Pancreas (tissue), 10 donors: ENCODE measurements at regions not wholly inside any gene's neighbourhood (a gene's known extent, or its start where the extent isn't known, plus 50 kb on each side); places are given as distances from the start of the nearest gene placed in this dataset.

ENCODE experiments used
- ATAC-seq, 4 donors: fragments of 200-7000 bp; cut with Tn5 transposase; one replicate each; pipeline versions ENCODE4 v1.8.0 to v1.9.1; 2020; ENCODE audit warnings: mild to moderate bottlenecking in 4 of 4, moderate library complexity in 4 of 4
- DNase-seq, 6 donors: peaks; one replicate each; pipeline ENCODE4 v3.0.0-alpha.2; 2020
- FAIRE-seq: peaks from 2 replicates; lab custom pipeline; 2012; peaks lifted over from hg19 to GRCh38; lab: Jason Lieb, UNC
- H3K27ac ChIP-seq, 4 donors: fragments of 200-600 bp; sonication (generic); 1 replicate in 3 of 4; 2 replicates in 1 of 4; pipeline versions ENCODE4 v1.5.0 to v1.8.0; 2020
- H3K27me3 ChIP-seq, 4 donors: fragments of 200-600 bp; one replicate each; pipeline ENCODE4 v1.8.0; 2021
- H3K36me3 ChIP-seq, 3 donors: fragments of 200-600 bp; sonication (generic) in 1 of 3; one replicate each; pipeline versions ENCODE4 v1.5.0 to v1.8.0; 2020 to 2021
- H3K4me1 ChIP-seq, 3 donors: fragments of 200-600 bp; one replicate each; pipeline ENCODE4 v1.8.0; 2021
- H3K4me3 ChIP-seq, 4 donors: fragments of 200-600 bp; sonication (generic) in 2 of 4; one replicate each; pipeline versions ENCODE4 v1.5.0 to v1.8.0; 2020 to 2021
- H3K9me3 ChIP-seq, 4 donors: fragments of 200-600 bp; one replicate each; pipeline ENCODE4 v1.8.0; 2021
- WGBS, 2 donors: extraction: QIAGEN DNeasy Blood & Tissue Kit; methylation state at CpG; one replicate each; pipeline ENCODE4 v1.1.7; 2013; 5-methylcytosine and 5-hydroxymethylcytosine counted together
- intact Hi-C, 3 donors: fragments of 100-400 bp; cut with DNase I; formaldehyde crosslinking; loops; one replicate each; pipeline versions ENCODE4 v1.11.1 to v1.14.2; 2022
- TF ChIP-seq, protein P1 (sequence below), 4 donors: fragments of 200-600 bp; sonication (generic) in 3 of 4; IDR thresholded peaks; one replicate each; pipeline versions ENCODE4 v1.5.0 to v1.8.0; 2021; ENCODE audit warnings: antibody characterized with exemption in 4 of 4
- donor health status: healthy with polysubstance abuse.
- donor health status: DM: no; HTN: no; CAD: no; lungs with moderate emphysema.
- donor health status: DM: no; HTN: no; CAD: no.
- donor health status: control.
- donor health status: control.
- donor health status: Bipolar disorder and iron deficiency.
- donor health status: DM: yes; HTN: yes; CAD: no.
- donor health status: DM: no; HTN: no; CAD: no.
- donor health status: DM: no; HTN: no; CAD: no.
- donor health status: DM: yes; HTN: yes; CAD: no.

DNA sequence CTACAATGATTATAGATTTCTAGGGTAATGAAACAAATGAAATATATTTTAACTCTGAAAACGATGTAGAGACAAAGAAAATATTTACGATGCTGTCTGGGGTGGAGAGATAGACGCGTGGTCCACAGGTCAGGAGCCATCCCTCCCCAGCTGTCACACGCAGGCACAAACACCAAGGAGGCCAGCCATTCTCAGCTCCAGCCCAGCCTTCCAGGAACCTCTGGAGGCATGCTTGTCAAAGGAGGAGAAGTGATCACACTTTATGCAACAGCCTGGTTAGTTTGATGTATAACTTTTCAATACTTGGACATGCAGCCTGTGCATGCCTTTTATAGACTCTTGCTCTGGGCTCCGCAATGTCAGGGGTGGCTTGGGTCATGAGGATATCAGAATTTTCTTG lies 391.5 kb upstream of the MGMT start:
- ATAC-seq (no peak), FAIRE-seq (no peak), DNase-seq (no peak)
- Histone ChIP-seq H3K4me3 (no peak overlapping the region), H3K9me3 (no peaks in the 10 kb centered on the region), H3K4me1 (no peaks in the 10 kb centered on the region), H3K27ac (no peak overlapping the region), H3K36me3 (no peaks in the 10 kb centered on the region), H3K27me3 (no peaks in the 10 kb centered on the region)
- TF ChIP-seq, protein P1, sequence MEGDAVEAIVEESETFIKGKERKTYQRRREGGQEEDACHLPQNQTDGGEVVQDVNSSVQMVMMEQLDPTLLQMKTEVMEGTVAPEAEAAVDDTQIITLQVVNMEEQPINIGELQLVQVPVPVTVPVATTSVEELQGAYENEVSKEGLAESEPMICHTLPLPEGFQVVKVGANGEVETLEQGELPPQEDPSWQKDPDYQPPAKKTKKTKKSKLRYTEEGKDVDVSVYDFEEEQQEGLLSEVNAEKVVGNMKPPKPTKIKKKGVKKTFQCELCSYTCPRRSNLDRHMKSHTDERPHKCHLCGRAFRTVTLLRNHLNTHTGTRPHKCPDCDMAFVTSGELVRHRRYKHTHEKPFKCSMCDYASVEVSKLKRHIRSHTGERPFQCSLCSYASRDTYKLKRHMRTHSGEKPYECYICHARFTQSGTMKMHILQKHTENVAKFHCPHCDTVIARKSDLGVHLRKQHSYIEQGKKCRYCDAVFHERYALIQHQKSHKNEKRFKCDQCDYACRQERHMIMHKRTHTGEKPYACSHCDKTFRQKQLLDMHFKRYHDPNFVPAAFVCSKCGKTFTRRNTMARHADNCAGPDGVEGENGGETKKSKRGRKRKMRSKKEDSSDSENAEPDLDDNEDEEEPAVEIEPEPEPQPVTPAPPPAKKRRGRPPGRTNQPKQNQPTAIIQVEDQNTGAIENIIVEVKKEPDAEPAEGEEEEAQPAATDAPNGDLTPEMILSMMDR (IDR thresholded peaks at IDR 0.05), result no peak
- WGBS, 2 donors, result 64 to 79% methylated on average over 6 of the region's 6 CpGs
- intact Hi-C loops, result no loop called here

DNA sequence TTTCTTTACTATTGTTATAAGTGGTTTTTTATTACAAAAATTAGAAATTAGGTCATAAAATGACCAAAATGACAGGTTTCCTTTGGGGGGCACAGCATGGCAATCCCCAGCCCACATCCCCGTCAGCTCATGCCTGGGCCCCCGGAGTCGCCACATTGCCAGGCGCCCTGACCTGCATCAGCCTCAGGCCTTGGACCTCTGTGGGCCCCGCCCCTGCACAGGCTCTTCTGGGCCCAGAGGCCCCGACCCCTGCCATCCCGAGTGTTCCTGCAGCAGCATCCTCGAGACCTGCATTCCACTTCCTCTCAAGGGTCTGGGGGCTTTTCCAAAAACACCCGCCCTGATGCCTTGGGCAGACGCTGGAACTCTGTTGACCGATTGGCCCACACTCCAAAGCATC lies 391.1 kb upstream of the MGMT start:
- intact Hi-C loops, result no loop called here
- 82 to 86% methylated on average over 11 of the region's 11 CpGs for WGBS, 2 donors
- Histone ChIP-seq H3K4me3 (no peak overlapping the region), H3K9me3 (no peaks in the 10 kb centered on the region), H3K36me3 (no peaks in the 10 kb centered on the region), H3K27me3 (no peaks in the 10 kb centered on the region), H3K4me1 (no peaks in the 10 kb centered on the region), H3K27ac (no peak overlapping the region)
- DNase-seq (no peak), ATAC-seq (no peak), FAIRE-seq (no peak)
- TF ChIP-seq, protein P1 (IDR thresholded peaks at IDR 0.05), result no peak

DNA sequence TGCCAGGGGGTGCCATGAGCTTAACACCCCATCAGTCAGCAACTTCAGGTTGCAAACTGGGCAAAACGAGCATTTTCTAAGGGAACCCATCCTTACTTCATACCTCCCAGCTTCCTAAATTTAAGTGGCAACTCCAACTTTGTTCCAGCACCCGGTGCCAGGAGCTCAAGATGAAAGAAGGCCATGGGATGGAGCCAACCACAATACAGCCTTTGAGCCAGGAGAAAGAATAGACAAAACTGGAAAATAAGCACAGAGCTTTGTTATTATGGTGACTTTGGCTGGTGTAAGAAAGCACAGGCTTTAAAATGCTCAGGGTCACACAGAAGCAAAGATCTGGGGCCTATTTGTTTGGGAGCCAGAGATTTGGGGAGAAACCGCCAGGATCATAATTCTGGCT lies 388.7 kb upstream of the MGMT start:
- Histone ChIP-seq H3K4me1 (no peaks in the 10 kb centered on the region), H3K4me3 (no peak overlapping the region), H3K27ac (no peak overlapping the region), H3K36me3 (no peaks in the 10 kb centered on the region), H3K9me3 (no peaks in the 10 kb centered on the region), H3K27me3 (no peaks in the 10 kb centered on the region)
- WGBS, 2 donors, result 57 to 68% methylated on average over 3 of the region's 3 CpGs
- ATAC-seq (no peak), FAIRE-seq (no peak), DNase-seq (no peak)
- TF ChIP-seq, protein P1 (IDR thresholded peaks at IDR 0.05), result no peak
- intact Hi-C loops, result no loop called here

DNA sequence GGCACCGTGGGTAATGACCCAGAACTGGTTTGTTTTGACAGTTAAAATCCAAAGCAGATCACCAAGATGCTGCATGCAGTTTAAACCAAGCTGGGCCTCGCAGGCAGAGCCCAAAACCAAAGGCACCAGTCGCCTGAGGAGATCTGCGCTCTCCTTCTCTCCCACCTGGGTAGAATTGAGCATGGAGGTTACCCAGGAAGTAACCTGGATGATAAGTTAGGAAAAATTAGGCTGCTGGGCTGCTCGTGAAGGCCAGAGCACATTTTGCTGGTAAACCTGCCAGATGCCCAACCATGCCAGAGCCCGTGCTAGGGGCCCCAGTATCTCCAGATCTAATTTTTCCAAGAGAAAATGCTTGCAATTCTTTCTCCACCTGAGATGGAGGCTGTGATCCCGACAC lies 388.3 kb upstream of the MGMT start:
- DNase-seq, result no peak
- H3K4me3 ChIP-seq, result no peak overlapping the region
- ATAC-seq, result no peak
- no peak for FAIRE-seq
- H3K27me3 ChIP-seq, result no peaks in the 10 kb centered on the region
- TF ChIP-seq, protein P1 (IDR thresholded peaks at IDR 0.05), result no peak
- no peak overlapping the region for H3K27ac ChIP-seq
- no peaks in the 10 kb centered on the region for H3K4me1 ChIP-seq
- no peaks in the 10 kb centered on the region for H3K9me3 ChIP-seq
- WGBS, 2 donors, result 66 to 76% methylated on average over 7 of the region's 7 CpGs
- intact Hi-C loops, result no loop called here
- H3K36me3 ChIP-seq, result no peaks in the 10 kb centered on the region

DNA sequence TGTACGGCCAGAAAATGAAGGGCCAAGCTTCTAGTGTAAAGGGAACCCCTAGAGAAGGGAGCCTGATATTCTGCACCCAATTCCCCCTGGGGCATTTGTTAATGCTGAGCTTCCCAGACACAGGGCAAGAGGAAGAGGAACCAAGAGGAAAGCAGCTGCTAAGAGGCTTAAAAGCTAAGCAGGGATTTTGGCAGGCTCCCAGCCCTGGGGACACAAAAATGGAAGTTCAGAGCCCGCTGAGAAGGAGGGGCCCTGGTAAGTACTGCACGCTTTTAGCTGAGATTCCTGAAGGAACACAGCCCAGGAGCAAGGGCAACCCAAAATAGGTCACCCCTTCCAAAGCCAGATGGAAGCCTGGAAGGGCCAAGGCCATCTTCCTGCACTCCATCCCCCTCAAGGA lies 387.3 kb upstream of the MGMT start:
- TF ChIP-seq, protein P1 (IDR thresholded peaks at IDR 0.05), result no peak
- H3K27me3 ChIP-seq, result no peaks in the 10 kb centered on the region
- intact Hi-C loops, result no loop called here
- no peaks in the 10 kb centered on the region for H3K4me1 ChIP-seq
- no peaks in the 10 kb centered on the region for H3K36me3 ChIP-seq
- FAIRE-seq, result no peak
- H3K9me3 ChIP-seq, result no peaks in the 10 kb centered on the region
- H3K27ac ChIP-seq, result no peak overlapping the region
- no peak for ATAC-seq
- 52 to 67% methylated on average over 3 of the region's 3 CpGs for WGBS, 2 donors
- no peak overlapping the region for H3K4me3 ChIP-seq
- DNase-seq, result no peak
